Central memory CD8-positive, alpha-beta T cell (primary cell): ENCODE measurements at regions not wholly inside any gene's neighbourhood (a gene's known extent, or its start where the extent isn't known, plus 50 kb on each side); places are given as distances from the start of the nearest gene placed in this dataset.

Source experiments
- ATAC-seq: fragments of 150-1000 bp; cut with Tn5 transposase; replicated peaks from 2 replicates; pipeline ENCODE4 v1.10.0; 2022; ENCODE audit warnings: mild to moderate bottlenecking, moderate FRiP score, moderate number of reproducible peaks; ENCODE audit not compliant: poor library complexity, severe bottlenecking; ENCODE audit errors: extremely low read depth
- DNase-seq, 2 donors: peaks; one replicate each; pipeline ENCODE4 v3.0.0; 2021; ENCODE audit warnings: low spot score in 2 of 2
- H3K27ac Mint-ChIP-seq: one replicate; pipeline ENCODE4 v1.8.0; 2022; ENCODE audit warnings: low read depth, mild to moderate bottlenecking, moderate library complexity, mixed read lengths
- H3K27me3 Mint-ChIP-seq: one replicate; pipeline ENCODE4 v1.8.0; 2022; ENCODE audit warnings: mixed read lengths
- H3K36me3 Mint-ChIP-seq: one replicate; pipeline ENCODE4 v1.8.0; 2022; ENCODE audit warnings: mild to moderate bottlenecking, moderate library complexity, mixed read lengths; ENCODE audit not compliant: insufficient read depth
- H3K4me1 Mint-ChIP-seq: one replicate; pipeline ENCODE4 v1.8.0; 2022; ENCODE audit warnings: mixed read lengths
- H3K4me3 Mint-ChIP-seq: one replicate; pipeline ENCODE4 v1.8.0; 2022; ENCODE audit warnings: mild to moderate bottlenecking, moderate library complexity, mixed read lengths
- H3K9me3 Mint-ChIP-seq: one replicate; pipeline ENCODE4 v1.8.0; 2022; ENCODE audit warnings: mixed read lengths

GRCh38 chr7:17206349-17206905 lies 92.0 kb upstream of the AHR start:
- H3K9me3 Mint-ChIP-seq: no peaks in the 10 kb centered on the region

GRCh38 chr7:17207220-17207619 lies 91.2 kb upstream of the AHR start:
- H3K9me3 Mint-ChIP-seq: no peaks in the 10 kb centered on the region
- ATAC-seq: no peak
- DNase-seq: no peak
- H3K36me3 Mint-ChIP-seq: no peaks in the 10 kb centered on the region
- no peaks in the 10 kb centered on the region for H3K4me1 Mint-ChIP-seq
- H3K27ac Mint-ChIP-seq: no peak overlapping the region
- H3K27me3 Mint-ChIP-seq: no peaks in the 10 kb centered on the region
- H3K4me3 Mint-ChIP-seq: no peak overlapping the region

More at GRCh38 chr7:17206349-17206905, 92.0 kb upstream of the AHR start:
- peak; percentile 19 for ATAC-seq
- H3K27me3 Mint-ChIP-seq: no peaks in the 10 kb centered on the region
- no peak overlapping the region for H3K4me3 Mint-ChIP-seq
- no peak for DNase-seq
- H3K27ac Mint-ChIP-seq: no peak overlapping the region
- H3K36me3 Mint-ChIP-seq: no peaks in the 10 kb centered on the region
- no peaks in the 10 kb centered on the region for H3K4me1 Mint-ChIP-seq

- no peak for ATAC-seq
- no peaks in the 10 kb centered on the region for H3K9me3 Mint-ChIP-seq
- no peak for DNase-seq
- H3K4me1 Mint-ChIP-seq: no peaks in the 10 kb centered on the region
- H3K27ac Mint-ChIP-seq: no peak overlapping the region
- no peaks in the 10 kb centered on the region for H3K36me3 Mint-ChIP-seq
- no peak overlapping the region for H3K4me3 Mint-ChIP-seq
- H3K27me3 Mint-ChIP-seq: no peaks in the 10 kb centered on the region
Measured at GRCh38 chr7:17209101-17209500, 89.4 kb upstream of the AHR start.

GRCh38 chr7:17211307-17211836 lies 87.1 kb upstream of the AHR start:
- H3K36me3 Mint-ChIP-seq: no peaks in the 10 kb centered on the region
- ATAC-seq (no peak), DNase-seq (no peak)
- H3K9me3 Mint-ChIP-seq: no peaks in the 10 kb centered on the region
- no peak overlapping the region for H3K4me3 Mint-ChIP-seq
- H3K27me3 Mint-ChIP-seq: no peaks in the 10 kb centered on the region
- H3K4me1 Mint-ChIP-seq: no peaks in the 10 kb centered on the region
- H3K27ac Mint-ChIP-seq: no peak overlapping the region

GRCh38 chr7:17212188-17212587 lies 86.3 kb upstream of the AHR start:
- no peak overlapping the region for H3K27ac Mint-ChIP-seq
- no peak for DNase-seq
- no peaks in the 10 kb centered on the region for H3K4me1 Mint-ChIP-seq
- no peaks in the 10 kb centered on the region for H3K36me3 Mint-ChIP-seq
- ATAC-seq: no peak
- no peak overlapping the region for H3K4me3 Mint-ChIP-seq
- no peaks in the 10 kb centered on the region for H3K9me3 Mint-ChIP-seq
- H3K27me3 Mint-ChIP-seq: no peaks in the 10 kb centered on the region

- no peaks in the 10 kb centered on the region for H3K27me3 Mint-ChIP-seq
- no peaks in the 10 kb centered on the region for H3K9me3 Mint-ChIP-seq
- no peak overlapping the region for H3K4me3 Mint-ChIP-seq
- H3K36me3 Mint-ChIP-seq: no peaks in the 10 kb centered on the region
- H3K27ac Mint-ChIP-seq: no peak overlapping the region
- H3K4me1 Mint-ChIP-seq: peaks cover 3% of the 10 kb centered on the region
- no peak for ATAC-seq
- DNase-seq: no peak
Measured at GRCh38 chr7:17227766-17228490, 70.5 kb upstream of the AHR start.

GRCh38 chr7:17229228-17229627 lies 69.2 kb upstream of the AHR start:
- H3K27me3 Mint-ChIP-seq: no peaks in the 10 kb centered on the region
- H3K4me3 Mint-ChIP-seq: no peak overlapping the region
- H3K27ac Mint-ChIP-seq: no peak overlapping the region
- peaks cover 12% of the 10 kb centered on the region for H3K4me1 Mint-ChIP-seq
- ATAC-seq (no peak), DNase-seq (no peak)
- H3K36me3 Mint-ChIP-seq: peaks cover 4% of the 10 kb centered on the region
- H3K9me3 Mint-ChIP-seq: no peaks in the 10 kb centered on the region

- peaks cover 10% of the 10 kb centered on the region for H3K36me3 Mint-ChIP-seq
- no peaks in the 10 kb centered on the region for H3K27me3 Mint-ChIP-seq
- no peaks in the 10 kb centered on the region for H3K9me3 Mint-ChIP-seq
- ATAC-seq (no peak), DNase-seq (no peak)
- no peak overlapping the region for H3K27ac Mint-ChIP-seq
- no peak overlapping the region for H3K4me3 Mint-ChIP-seq
- peaks cover 21% of the 10 kb centered on the region for H3K4me1 Mint-ChIP-seq
Measured at GRCh38 chr7:17230099-17230807, 68.2 kb upstream of the AHR start.

GRCh38 chr7:17233603-17234002 lies 64.8 kb upstream of the AHR start:
- no peak for ATAC-seq
- peak overlapping the region; percentile 98 for H3K27ac Mint-ChIP-seq
- DNase-seq: no peak
- H3K27me3 Mint-ChIP-seq: no peaks in the 10 kb centered on the region
- no peaks in the 10 kb centered on the region for H3K9me3 Mint-ChIP-seq
- H3K36me3 Mint-ChIP-seq: peaks cover 15% of the 10 kb centered on the region
- H3K4me1 Mint-ChIP-seq: peaks cover 29% of the 10 kb centered on the region
- peak overlapping the region; percentile 75 for H3K4me3 Mint-ChIP-seq

GRCh38 chr7:17234030-17234397 lies 64.4 kb upstream of the AHR start:
- Mint-ChIP-seq H3K9me3 (no peaks in the 10 kb centered on the region), H3K4me1 (peaks cover 29% of the 10 kb centered on the region)

GRCh38 chr7:17234398-17235031 lies 63.9 kb upstream of the AHR start:
- peaks cover 29% of the 10 kb centered on the region for H3K4me1 Mint-ChIP-seq
- peak in 1 of 2 donors; percentile 63 for DNase-seq
- H3K27ac Mint-ChIP-seq: peak overlapping the region; percentile 98
- no peaks in the 10 kb centered on the region for H3K27me3 Mint-ChIP-seq
- H3K9me3 Mint-ChIP-seq: no peaks in the 10 kb centered on the region
- H3K4me3 Mint-ChIP-seq: peak overlapping the region; percentile 75
- ATAC-seq: peak; percentile 93
- H3K36me3 Mint-ChIP-seq: peaks cover 15% of the 10 kb centered on the region

More at GRCh38 chr7:17234030-17234397, 64.4 kb upstream of the AHR start:
- DNase-seq (peak; percentile 14 to 47), ATAC-seq (peak; percentile 64)
- Mint-ChIP-seq H3K36me3 (peaks cover 15% of the 10 kb centered on the region), H3K27me3 (no peaks in the 10 kb centered on the region), H3K4me3 (peak overlapping the region; percentile 75), H3K27ac (peak overlapping the region; percentile 98)

GRCh38 chr7:17236171-17236570 lies 62.3 kb upstream of the AHR start:
- no peaks in the 10 kb centered on the region for H3K27me3 Mint-ChIP-seq
- no peak for DNase-seq
- no peak for ATAC-seq
- H3K4me3 Mint-ChIP-seq: no peak overlapping the region
- peak overlapping the region; percentile 98 for H3K27ac Mint-ChIP-seq
- no peaks in the 10 kb centered on the region for H3K9me3 Mint-ChIP-seq
- H3K36me3 Mint-ChIP-seq: peaks cover 15% of the 10 kb centered on the region
- peaks cover 29% of the 10 kb centered on the region for H3K4me1 Mint-ChIP-seq
